ENCODE measurements at regions not wholly inside any gene's neighbourhood (a gene's known extent, or its start where the extent isn't known, plus 50 kb on each side); places are given as distances from the start of the nearest gene placed in this dataset.

DNA sequence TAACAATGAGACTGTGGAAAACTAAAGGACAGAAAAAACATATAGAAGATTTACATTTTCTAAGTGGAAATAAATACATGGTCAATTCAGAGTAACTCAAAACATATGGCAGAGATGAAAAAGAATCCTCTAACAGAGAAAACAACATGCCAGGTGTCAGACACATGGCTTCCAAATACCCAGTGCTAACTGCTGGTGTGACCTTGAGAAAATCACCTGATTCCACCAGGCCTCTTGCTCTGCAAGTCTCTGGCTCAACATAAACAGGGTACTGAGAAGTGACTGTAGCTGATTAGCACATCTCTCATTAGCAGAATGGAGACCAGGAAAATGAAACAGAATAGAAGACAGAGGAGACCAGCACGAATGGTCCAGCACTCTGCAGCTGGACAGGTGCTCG is 210.8 kb downstream of the HNMT start:
- Histone ChIP-seq H3K4me3 (no peak overlapping the region), H3K36me3 (no peaks in the 10 kb centered on the region), H3K9me3 (no peaks in the 10 kb centered on the region), H3K4me1 (no peaks in the 10 kb centered on the region), H3K27ac (no peak overlapping the region), H3K27me3 (no peaks in the 10 kb centered on the region)
- TF ChIP-seq, protein P1, sequence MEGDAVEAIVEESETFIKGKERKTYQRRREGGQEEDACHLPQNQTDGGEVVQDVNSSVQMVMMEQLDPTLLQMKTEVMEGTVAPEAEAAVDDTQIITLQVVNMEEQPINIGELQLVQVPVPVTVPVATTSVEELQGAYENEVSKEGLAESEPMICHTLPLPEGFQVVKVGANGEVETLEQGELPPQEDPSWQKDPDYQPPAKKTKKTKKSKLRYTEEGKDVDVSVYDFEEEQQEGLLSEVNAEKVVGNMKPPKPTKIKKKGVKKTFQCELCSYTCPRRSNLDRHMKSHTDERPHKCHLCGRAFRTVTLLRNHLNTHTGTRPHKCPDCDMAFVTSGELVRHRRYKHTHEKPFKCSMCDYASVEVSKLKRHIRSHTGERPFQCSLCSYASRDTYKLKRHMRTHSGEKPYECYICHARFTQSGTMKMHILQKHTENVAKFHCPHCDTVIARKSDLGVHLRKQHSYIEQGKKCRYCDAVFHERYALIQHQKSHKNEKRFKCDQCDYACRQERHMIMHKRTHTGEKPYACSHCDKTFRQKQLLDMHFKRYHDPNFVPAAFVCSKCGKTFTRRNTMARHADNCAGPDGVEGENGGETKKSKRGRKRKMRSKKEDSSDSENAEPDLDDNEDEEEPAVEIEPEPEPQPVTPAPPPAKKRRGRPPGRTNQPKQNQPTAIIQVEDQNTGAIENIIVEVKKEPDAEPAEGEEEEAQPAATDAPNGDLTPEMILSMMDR (IDR thresholded peaks at IDR 0.05): no peak
- no peak for TF ChIP-seq POLR2A (IDR thresholded peaks at IDR 0.05)
- DNase-seq: no peak

DNA sequence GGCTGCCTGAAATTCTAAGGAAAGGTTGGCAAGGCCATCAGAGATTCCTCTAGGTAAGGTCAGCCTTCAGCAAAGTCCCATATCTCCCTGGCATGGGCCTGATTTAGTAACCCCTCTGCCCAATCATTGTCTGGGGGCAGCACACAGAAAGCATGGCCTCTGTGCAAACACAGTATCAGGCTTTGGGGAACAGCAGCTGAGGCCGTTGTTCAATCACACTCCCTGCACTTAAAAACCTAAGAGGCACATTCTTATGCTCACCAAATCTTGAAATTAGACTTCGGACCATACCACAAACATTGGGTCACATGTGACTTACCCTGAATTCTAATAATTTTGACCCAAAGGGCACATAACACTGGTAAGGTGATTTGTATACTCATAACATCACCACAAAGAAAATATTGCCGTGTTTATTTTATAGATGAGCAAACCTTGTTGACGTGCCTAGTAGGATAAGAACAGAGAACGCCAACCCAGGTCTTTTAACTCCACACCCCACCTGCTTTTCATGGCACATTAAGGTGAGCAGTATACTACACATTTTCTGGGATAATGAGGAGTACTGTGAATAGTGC is 212.7 kb downstream of the HNMT start:
- no peaks in the 10 kb centered on the region for H3K9me3 ChIP-seq
- H3K4me3 ChIP-seq: no peak overlapping the region
- no peaks in the 10 kb centered on the region for H3K36me3 ChIP-seq
- H3K4me1 ChIP-seq: no peaks in the 10 kb centered on the region
- no peaks in the 10 kb centered on the region for H3K27me3 ChIP-seq
- H3K27ac ChIP-seq: no peak overlapping the region
- no peak for DNase-seq
- TF ChIP-seq, protein P1 (IDR thresholded peaks at IDR 0.05): no peak
- no peak for TF ChIP-seq POLR2A (IDR thresholded peaks at IDR 0.05)

DNA sequence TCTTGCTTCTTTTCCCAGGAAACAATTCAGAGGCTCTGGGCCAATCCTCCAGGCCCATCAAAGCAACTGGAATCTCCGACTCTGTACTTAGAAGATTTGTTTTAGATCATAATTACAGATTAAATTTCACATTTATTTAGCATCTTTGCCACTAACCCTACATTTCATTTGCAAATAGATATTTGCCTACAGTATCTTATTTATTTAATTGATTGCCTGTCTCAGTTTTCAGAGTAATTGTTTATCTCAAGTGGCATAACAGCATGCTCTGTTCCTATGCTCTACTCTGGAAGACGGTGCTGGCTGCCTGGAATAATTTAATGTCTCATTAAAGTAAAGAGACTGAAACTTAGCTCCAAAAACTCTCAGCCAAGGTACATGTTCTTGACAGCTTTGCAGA is 213.4 kb downstream of the HNMT start:
- H3K27ac ChIP-seq: no peak overlapping the region
- no peaks in the 10 kb centered on the region for H3K36me3 ChIP-seq
- H3K4me1 ChIP-seq: no peaks in the 10 kb centered on the region
- no peaks in the 10 kb centered on the region for H3K9me3 ChIP-seq
- H3K27me3 ChIP-seq: no peaks in the 10 kb centered on the region
- DNase-seq: no peak
- no peak overlapping the region for H3K4me3 ChIP-seq
- TF ChIP-seq, protein P1 (IDR thresholded peaks at IDR 0.05): no peak
- TF ChIP-seq POLR2A (IDR thresholded peaks at IDR 0.05): no peak

DNA sequence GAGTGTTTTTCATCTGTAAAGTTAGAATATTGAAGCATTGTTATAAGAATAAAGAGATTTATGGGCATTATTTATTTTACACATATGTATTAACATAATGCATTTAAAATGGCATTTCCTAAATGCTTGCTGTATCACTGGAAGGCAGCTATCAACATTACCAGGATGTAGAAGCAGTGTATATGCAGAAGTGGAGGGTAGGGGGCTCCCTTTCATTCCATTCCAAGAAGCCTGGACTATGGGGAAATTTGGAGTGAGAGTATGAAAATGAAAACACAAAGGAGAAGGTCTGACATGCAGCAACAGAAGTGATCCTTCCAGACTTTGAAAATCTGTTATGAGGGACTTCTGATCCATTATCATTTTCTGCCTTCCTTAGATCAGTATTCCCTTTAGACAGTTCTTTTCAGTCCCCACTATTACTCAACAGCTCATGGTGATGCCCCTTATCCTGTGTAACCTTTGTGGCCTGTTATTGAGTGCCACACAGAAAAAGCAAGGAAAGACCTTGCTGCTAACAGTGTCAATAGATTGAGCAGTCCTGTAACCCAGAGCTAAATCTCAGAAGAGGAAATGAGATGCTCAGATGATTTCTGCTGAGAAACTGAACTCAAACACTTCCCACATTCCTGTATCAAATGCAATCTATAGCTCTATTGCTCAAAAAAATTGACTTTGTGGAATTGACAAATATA is 216.6 kb downstream of the HNMT start:
- Histone ChIP-seq H3K27me3 (no peaks in the 10 kb centered on the region), H3K9me3 (no peaks in the 10 kb centered on the region), H3K27ac (no peak overlapping the region), H3K36me3 (no peaks in the 10 kb centered on the region), H3K4me3 (no peak overlapping the region), H3K4me1 (no peaks in the 10 kb centered on the region)
- no peak for TF ChIP-seq POLR2A (IDR thresholded peaks at IDR 0.05)
- TF ChIP-seq, protein P1 (IDR thresholded peaks at IDR 0.05): no peak
- no peak for DNase-seq

DNA sequence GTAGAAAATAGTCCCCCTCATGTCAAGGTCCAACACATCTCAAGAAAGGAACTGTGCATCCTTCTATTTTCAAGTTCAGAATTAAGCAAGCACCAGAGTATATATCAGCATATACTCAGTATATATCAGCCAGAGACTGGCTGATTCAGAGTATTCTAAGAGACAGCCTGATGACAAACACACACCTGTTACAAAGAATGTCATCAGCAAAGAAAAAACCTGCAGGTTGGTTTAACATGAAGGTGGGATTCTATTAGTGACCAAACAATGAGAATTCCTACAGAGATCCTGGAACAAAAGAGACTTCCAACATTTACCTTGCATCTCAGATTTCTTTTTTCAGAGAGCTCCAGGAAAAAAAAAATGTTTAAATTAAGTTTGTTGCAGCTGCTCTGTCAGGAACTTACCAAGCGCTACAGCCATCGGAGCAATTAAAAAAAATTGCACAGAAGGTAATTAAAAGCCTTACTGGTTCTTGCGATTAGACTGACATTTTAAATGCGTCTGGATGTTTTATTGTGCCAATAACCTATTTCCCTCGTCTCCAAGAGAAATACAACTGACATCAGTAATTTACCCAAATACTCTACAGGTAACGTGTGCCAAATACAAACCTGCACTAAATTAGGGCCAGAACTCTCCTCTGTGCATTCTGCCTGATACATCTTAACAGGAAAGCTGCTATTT is 218.1 kb downstream of the HNMT start:
- no peak for DNase-seq
- no peak for TF ChIP-seq POLR2A (IDR thresholded peaks at IDR 0.05)
- TF ChIP-seq, protein P1 (IDR thresholded peaks at IDR 0.05): no peak
- Histone ChIP-seq H3K4me1 (no peaks in the 10 kb centered on the region), H3K36me3 (no peaks in the 10 kb centered on the region), H3K9me3 (no peaks in the 10 kb centered on the region), H3K27ac (no peak overlapping the region), H3K4me3 (no peak overlapping the region), H3K27me3 (no peaks in the 10 kb centered on the region)

Measured in Peyer's patch (tissue), 4 donors.